GM18499 (cell line): ENCODE measurements at regions not wholly inside any gene's neighbourhood (a gene's known extent, or its start where the extent isn't known, plus 50 kb on each side); places are given as distances from the start of the nearest gene placed in this dataset.
"Not testable (repeated sequence)": the region's sequence is repeated elsewhere in the genome, so short reads cannot be mapped to it uniquely, and the experiment has no call there.

Experiments
- ATAC-seq: cut with Tn5 transposase; IDR thresholded peaks from one replicate; pipeline ENCODE4 v1.9.1; 2021; ENCODE audit warnings: moderate number of reproducible peaks; ENCODE audit not compliant: insufficient read depth, unreplicated experiment

DNA sequence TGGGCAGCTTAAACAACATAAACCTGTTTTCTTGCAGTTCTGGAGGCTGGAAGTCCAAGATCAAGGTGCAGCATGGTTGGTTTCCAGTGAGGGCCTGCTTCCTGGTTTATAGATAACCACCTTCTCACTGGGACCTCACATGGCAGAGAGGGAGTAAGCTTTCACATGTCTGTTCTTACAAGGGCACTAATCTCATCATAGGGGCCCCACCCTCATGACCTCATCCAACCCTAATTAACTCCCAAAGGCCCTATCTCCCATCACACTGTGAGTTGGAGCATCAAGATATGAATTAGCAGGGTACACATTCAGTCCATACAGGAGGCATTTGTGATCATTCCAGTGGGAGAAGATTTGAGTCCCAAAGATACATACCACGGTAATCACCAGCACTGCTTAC lies 50.5 kb upstream of the GRIN2A start:
- no peak for ATAC-seq

DNA sequence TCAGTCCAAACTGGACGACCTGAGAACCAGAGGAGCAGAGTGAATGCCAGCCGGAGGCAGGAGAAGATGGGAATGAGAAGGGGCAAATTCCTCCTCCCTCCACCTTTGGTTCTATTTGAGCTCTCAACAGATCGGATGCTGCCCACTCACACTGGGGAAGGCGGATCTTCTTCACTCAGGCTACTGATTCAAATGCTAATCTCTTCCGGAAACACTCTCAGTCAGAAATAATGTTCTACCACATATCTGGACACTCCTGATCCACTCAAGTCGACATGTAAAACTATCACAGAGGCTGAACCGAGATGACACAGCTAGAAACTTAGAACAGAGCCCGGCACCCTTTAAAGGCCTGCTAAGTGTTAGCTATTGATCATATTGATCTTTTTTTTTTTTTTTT lies 57.4 kb upstream of the GRIN2A start:
- no peak for ATAC-seq

DNA sequence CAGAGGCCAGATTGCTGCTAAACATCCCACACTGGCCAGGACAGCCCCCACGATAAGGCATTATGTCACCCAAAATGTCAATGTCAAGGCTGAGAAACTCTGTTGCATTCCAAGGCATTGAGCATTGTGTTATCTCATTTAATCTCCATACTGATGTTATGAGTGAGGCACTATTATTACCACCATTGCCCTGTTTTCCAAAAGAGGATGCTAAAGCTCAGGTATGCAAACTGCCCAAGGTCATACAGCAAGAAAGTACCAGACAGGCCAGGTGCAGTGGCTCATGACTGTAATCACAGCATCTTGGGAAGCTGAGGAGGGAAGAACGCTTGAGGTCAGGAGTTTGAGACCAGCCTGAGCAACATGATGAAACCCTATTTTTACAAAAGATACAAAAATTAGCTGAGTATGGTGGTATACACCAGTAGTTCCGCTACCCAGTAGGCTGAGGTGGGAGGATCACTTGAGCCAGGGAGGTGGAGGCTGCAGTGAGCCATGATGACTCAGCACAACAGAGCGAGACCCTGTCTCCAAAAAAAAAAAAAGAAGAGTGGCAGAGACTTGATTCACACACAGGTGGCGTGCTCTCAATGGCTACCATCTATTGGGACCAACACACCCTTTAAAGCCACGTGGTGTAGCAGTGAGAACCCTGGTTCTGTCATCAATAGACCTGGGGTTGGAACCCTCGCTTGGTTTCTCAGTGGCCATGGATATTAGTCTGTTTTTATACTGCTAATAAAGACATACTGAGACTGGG lies 58.8 kb upstream of the GRIN2A start:
- ATAC-seq, result no peak

DNA sequence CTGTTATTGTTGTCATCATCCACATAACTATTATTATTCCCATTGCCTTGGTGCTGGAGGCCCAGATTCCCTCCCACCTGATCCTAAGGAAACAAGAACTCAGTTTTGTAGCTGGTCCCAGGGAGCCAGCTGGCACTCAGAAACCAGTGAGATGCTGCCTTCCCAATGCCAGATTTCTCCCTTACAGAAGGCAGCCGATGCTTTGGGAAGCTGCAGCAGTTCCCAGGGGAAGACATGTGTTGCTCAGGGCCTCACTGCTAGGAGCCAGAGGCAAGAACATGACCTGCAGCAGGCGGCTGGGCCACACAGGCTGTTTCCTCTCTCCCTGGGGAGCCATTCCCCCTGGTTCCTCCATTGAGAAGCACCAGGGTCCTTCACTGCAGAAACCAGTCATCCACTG lies 59.9 kb upstream of the GRIN2A start:
- ATAC-seq, result no peak

DNA sequence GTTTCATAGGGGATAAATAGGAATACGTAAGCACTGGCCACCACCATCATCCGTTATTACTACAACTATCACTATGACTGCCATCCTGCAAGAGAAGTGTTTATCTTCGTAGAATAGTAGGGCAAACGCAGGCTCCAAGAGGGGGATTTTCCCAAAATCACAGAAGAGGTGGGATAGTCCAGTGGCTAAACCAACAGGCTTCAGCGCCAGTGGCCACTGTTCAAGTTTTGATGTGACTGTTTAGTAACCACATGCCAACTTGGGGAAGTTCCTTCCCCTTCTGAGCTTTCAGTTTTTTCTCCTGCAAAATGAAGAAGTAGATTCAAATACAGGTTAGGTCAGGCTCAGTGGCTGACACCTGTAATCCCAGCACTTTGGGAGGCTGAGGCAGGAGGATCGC lies 60.7 kb upstream of the GRIN2A start:
- ATAC-seq, result no peak

DNA sequence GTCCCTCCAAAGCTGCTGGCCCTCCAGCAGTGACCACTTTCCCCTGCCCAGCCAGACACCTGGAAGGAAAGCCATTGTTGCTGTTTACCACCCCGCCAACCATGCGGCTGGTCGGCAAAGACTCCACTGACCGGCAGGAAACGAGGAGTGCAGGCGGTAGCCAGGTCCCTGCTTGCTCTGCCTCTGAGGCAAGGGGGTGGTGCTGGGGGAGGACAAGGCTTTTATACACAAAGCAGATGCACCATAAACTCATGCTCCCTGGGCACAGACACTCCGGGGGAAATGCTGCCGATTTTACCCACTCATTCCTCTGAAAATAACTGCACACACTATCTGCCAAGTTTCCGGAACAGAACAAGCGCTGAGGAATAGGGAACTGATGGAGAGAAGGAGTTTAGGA lies 62.8 kb upstream of the GRIN2A start:
- ATAC-seq, result no peak

DNA sequence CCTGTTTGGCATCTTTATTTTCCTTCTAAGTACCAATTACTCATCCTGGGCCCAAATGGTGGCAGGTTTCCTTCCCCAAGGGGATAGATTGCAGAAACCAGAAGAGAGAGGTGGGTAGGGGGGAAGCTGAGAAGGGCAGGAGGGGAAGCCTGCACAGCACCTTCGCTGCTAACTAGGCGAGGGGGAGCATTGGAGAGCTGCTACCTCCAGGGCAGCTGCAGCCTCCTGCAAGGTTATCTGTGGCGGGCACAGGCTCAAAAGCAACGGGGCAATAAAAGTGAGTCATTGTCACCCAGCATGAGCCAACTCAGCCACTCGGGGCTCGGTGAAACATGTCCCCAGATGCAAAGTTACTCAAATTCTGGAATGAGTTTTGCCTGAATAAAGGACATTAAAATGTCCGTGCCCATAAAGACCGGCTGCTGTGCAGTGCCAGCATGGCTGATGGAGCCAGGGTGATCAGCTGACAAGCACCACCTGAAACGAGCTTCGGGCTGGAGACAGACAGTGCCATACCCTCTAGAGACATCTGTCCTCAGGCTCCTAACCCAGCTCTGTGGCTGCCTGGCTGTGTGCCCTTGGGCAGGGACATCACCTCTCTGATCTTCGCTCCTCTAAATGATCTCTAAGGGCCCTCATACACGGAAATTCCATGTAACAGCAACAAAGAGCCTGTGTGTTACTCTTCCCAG lies 68.1 kb upstream of the GRIN2A start:
- ATAC-seq, result no peak

DNA sequence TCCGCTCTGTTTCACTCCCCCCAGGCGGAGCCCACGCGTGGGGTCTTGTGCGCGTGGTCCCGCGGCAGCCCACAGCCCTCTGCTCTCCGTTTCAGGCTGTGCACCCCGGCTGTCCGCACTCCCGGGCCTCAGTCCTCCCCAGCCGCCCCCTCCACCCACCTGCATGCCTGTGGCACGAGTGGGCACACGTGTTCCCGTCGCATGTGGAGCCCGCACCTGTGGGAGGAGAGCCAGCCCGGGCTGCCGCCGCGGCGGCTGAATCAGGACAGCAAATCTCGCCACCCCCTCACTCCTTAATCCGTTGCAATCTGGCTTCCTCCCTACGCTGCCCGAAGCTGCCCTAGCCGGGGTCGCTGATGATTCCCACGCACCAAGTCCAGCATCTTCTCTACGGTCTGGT lies 69.9 kb upstream of the GRIN2A start:
- no peak for ATAC-seq

DNA sequence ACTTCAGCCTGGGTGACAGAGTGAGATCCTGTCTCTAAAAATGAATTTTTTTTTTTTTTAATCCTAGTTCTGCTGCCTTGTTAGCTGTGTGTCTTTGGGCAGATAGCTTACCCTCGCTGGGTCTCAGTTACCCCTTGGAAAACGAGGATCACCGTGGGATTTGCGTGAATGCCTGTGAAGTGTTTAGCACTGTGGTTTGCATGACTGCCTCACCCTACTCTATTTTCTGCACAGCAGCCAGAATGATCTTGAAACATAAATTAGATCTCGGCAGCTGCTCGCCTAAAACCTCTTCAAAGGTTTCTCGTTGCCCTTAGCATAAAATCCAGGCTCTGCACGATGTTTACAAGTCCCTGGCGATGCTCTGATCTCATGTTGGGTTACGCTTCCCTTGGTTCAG lies 71.2 kb upstream of the GRIN2A start:
- no peak for ATAC-seq

DNA sequence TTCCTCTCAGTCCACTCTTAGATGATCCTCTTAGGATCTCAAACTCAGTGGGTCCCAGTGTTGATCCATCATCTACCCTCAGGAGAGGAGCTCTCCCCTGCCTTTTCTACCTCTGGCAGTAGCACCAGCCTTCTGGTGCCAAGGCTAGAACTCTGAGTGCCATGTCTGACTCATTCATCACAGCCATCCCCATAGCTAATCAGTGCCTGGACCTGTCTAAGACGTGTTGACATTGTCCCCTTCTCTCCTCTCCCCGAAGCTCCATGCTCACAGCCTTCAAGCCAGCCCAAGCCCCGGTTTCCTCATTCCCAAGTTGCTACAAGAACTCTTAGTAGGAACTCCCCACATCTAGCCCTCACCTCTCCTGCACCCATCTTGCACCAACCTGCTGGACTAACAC lies 73.5 kb upstream of the GRIN2A start:
- no peak for ATAC-seq

DNA sequence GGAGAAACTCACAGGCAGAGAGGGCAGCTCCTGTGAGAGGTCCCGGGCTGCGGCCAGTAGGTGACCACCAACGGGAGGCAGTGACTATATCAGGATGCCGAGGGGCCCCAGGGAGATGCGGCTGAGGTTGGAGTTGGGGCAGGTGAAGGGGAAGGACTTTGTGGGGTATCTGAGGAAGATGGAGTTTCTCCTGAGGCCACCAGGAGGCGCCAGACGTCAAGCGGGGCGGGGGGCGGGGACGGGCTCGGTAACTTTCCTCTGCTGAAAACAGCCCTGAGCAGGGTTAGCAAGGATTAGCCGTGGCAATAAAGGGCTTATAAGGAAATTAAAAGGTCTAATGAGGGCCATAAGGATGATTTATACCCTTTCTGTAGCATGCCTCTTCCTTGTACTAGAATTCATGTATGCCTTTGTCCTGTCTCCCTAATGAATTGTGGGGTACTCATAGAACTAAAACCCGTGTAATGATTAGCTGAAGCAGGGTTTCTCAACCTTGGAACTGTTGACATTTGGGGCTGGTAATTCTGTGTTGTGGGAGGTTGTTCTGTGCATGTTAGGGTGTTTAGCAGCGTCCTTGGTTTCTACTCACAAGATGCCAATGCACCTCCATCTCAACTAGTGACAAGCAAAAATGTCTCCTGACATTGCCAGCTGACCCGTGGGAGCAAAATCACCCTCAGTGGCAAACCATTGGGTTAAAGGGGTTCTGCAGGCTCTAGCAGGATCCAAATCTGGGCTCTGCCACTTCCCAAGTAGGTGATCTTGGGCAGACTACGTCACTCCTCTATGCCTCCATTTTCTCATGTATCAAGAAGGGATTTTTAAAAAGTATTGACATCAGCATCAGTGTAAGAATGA lies 74.8 kb upstream of the GRIN2A start:
- no peak for ATAC-seq

DNA sequence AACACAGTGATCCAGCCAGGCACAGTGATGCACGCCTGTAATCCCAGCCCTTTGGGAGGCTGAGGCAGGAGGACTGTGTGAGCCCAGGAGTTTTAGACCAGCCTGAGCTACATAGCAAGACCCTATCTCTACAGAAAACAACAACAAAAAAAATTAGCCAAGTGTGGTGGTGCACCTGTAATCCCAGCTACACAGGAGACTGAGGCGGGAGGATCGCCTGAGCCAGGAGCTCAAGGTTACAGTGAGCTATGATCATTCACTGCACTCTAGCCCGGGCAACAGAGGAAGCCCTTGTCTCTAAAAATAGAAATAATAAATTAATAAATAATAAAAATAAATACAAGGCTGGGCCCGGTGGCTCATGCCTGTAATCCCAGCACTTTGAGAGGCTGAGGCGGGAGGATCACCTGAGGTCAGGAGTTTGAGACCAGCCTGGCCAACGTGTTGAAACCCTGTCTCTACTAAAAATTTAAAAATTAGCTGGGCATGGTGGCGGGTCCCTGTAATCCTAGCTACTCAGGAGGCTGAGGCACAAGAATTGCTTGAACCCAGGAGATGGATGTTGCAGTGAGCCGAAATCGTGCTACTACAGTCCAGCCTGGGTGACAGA lies 75.5 kb upstream of the GRIN2A start:
- not testable (repeated sequence) for ATAC-seq

DNA sequence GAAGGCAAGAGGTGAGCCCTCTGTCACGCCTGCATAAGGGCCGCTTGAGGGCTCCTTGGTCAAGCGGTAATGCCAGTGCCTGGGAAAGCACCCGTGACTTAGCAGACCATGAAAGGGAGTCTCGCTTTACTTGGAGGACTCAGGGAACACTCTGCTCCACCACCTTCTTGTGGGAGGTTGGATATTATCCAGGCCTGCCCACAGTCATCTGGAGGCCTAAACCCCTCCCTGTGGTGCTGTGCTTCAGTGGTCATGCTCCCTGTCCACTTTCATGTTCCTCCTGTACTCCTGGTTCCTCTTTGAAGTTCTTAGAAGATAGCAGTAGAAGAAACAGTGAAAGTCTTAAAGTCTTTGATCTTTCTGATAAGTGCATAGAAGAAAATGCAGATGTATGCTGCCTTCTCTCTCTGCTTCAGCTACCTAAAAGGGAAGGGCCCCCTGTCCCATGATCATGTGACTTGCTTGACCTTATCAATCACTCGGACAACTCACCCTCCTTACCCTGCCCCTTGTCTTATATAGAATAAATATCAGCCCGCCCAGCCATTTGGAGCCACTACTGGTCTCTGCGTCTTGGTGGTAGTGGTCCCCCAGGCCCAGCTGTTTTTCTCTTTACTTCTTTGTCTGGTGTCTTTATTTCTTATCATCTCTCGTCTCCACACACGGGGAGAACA lies 76.8 kb upstream of the GRIN2A start:
- not testable (repeated sequence) for ATAC-seq

DNA sequence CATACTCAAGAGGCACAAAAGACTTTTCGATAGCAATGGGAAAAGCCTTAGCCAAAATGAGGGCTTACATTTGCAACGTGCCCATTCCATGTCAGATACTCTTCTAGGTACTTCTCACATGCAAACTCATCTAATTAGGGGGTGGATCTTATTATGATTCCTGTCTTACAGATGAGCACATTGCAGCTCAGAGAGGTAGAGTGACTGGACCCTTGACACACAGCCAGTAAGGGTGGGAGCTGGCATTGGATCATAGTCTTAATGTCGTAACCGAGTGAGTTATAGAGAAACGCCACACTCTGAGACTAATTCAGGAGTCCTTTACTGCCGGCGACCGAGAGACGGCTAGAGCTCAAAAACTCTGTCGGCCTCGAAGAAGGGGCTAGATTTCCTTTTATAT lies 78.8 kb upstream of the GRIN2A start:
- ATAC-seq, result no peak

DNA sequence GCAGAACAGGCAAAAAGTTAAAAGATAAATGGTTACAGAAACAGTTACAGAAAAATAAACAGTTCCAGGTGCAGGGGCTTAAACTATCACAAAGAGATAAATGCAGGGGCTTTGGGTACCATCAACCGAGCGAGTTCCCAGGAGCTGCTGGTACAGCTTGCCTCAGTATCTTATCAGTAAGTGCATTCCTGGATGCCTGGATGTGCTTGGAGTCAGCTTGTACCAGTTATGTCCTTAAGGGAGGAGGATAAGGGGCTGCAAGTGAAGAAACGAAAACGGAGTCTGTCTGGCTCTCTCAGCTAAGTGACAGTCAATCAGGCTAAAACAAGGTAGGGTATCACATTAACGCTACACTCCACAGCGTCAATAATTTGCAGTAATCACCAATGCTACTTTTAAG lies 79.3 kb upstream of the GRIN2A start:
- ATAC-seq, result not testable (repeated sequence)

DNA sequence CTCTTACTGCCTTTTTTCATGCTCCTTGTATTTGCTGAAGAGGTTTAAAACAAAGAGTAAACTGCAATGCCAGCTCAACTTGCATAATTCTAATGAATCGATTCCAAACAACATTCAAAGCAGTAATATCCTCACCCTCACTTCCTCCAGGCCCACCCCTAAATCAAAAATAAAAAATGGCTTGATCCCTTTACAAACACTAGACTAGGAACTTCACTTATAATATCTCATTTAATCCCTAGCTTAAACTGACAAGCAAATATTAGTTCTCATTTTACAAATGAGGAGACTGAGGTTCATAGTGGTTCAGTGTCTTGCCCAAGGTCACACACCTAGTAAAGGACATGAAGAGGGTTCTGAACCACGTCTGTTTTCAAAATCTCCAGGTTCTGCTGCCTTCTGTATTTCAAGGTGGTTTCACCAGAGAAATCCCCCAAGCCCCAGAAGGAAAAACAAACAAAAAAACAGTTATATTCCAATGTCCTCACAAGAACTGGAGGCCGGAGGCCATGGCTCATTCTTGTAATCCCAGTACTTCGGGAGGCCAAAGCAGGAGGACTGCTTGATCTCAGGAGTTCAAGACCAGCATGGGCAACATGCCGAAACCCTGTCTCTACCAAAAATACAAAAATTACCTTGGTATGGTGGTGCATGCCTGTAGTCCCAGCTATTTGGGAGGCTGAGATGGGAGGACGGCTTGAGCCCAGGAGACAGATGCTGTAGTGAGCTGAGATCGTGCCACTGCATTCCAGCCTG lies 80.3 kb upstream of the GRIN2A start:
- ATAC-seq, result no peak

DNA sequence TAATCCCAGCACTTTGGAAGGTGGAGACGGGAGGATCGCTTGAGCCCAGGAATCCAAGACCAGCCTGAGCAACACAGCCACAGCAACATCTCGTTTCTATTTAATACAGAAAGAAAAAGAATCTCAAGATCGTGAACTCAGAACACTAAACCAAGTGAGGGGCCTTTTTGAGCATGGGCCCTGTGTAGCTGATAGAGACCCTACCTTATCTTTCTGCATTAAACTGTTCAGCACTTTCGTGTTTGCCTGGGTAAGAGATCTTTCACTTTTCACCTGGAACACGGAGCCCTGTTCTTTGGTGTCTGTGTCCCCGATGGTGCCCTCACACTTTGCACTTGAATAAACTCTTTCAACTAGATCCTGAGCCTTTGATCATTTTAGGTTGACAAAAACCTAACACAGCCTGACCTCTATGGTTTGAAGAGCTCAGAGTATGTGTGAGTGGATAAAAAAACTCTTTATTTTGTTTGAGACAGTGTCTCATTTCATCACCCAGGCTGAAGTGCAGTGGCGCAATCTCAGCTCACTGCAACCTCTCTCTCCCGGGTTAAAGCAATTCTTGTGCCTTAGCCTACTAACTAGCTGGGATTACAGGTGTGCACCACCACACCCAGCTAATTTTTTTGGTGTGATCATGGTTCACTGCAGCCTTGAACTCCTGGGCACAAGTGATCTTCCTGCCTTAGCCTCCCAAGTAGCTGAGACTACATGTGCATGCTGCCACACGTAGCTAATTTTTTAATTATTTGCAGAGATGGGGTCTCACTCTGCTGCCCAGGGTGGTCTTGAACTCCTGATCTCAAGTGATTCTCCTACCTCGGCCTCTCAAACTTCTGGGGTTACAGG lies 83.8 kb upstream of the GRIN2A start:
- ATAC-seq, result no peak

DNA sequence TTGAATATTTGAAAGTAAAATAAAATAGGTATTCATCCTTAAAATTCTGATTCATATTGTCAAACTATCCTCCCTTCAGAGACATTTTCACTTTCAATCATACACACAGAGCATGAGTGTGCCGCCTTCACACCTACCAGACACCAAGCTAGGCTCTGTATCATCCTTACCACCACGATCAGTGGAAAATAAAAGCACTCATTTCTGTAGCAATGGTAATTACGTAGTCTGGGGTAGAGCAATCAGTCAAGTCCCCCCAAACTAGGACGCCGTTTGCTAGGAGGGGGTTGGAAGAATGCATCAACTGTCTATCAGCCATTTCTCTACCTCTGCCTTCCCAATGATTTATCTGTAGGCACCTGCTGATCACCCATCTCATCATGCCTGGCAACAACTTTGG lies 84.6 kb upstream of the GRIN2A start:
- no peak for ATAC-seq

DNA sequence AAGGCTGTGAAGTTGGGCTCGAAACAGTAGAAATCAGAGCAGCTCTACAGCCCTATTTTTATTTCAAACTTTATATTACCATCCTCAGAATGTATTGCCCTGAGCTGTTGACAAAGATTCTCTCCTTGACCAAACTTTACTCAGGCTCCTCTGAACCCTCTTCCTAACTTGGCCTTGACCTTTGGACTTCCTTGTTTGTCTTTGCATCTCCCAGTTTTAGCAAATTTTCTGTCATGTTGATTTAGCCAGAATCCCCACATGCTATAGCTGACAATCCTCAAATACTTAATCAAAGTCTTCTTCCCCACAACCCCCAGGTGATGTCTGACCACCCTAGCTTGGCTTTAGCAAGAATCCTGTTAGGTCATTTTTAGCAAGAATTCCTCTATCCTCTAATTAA lies 87.4 kb upstream of the GRIN2A start:
- ATAC-seq, result no peak
